ENCODE measurements at regions not wholly inside any gene's neighbourhood (a gene's known extent, or its start where the extent isn't known, plus 50 kb on each side); places are given as distances from the start of the nearest gene placed in this dataset.
"Not testable (repeated sequence)": the region's sequence is repeated elsewhere in the genome, so short reads cannot be mapped to it uniquely, and the experiment has no call there.

GRCh38 chr2:91571239-91571923, 2879.9 kb downstream of the RPIA start:
- DNase-seq (ENCODE audit: low read depth), result peak; percentile 4

- not testable (repeated sequence) for DNase-seq (ENCODE audit: low read depth)
Observed at GRCh38 chr2:91573018-91573417, 2881.5 kb downstream of the RPIA start.

DNA sequence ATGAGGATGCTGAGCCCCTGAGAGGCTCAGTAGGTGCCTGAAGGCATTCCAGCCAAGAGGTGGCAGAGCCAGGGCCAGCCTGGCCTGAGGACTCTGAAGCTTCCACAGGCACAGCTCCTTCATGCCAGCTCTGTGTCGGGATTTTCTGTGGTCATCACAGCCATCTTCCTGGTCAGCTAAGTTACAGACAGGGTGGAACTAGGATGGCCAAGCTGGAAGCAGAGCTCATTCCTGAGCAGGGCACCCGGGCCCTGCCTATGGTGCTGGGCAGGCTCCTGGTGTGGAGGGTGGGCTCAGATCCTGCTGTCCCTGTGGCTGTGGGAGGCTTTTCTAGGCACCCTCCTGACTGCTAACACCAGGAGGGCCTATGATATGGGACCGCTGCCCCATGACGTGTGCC, 2882.3 kb downstream of the RPIA start:
- not testable (repeated sequence) for DNase-seq (ENCODE audit: low read depth)

DNA sequence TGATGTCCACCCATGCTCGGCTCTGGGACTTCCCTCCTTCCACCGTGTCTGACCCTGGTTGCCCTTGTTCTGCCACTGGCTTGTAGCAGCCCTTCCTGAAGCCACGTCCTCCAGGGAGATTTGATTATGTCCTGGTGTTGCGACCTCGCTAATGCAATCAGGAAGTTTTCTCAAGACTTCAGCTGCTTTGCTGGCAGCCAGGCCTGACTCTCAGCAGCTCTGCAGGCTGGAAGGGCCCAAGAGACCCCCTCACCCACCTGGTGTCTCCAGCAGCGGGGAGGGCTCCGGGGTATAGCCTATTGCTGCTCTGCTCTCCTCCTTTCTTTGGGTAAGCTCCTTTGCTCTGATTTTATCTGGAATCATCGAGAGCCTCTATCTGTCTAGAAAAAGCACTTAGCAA, 2882.8 kb downstream of the RPIA start:
- DNase-seq (ENCODE audit: low read depth), result not testable (repeated sequence)

GRCh38 chr2:91575701-91576100, 2884.2 kb downstream of the RPIA start:
- DNase-seq (ENCODE audit: low read depth), result not testable (repeated sequence)

GRCh38 chr2:91577406-91577805, 2885.9 kb downstream of the RPIA start:
- DNase-seq (ENCODE audit: low read depth), result not testable (repeated sequence)

GRCh38 chr2:91578678-91579077, 2887.2 kb downstream of the RPIA start:
- not testable (repeated sequence) for DNase-seq (ENCODE audit: low read depth)

GRCh38 chr2:91579555-91579954, 2888.1 kb downstream of the RPIA start:
- DNase-seq (ENCODE audit: low read depth), result not testable (repeated sequence)

DNA sequence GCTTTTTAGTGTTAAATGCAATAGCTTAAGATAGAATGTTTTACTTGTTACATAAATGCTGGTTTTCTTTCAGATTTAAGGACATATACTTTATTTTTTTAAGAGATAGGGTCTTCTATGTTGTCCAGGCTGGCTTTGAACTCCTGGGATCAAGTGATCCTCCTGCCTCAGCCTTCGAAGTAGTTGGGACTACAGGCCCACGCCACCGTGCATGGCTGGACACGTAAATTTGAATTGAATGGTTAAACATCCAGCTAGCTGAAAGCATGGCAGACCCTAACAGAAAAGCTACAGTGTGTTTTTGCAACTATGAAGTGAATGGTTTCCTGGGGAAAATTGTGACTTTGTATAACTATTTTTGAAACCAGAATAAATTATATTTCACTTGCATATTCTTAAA, 2888.6 kb downstream of the RPIA start:
- DNase-seq (ENCODE audit: low read depth), result not testable (repeated sequence)

GRCh38 chr2:91587098-91587497, 2895.6 kb downstream of the RPIA start:
- DNase-seq (ENCODE audit: low read depth), result not testable (repeated sequence)

- DNase-seq (ENCODE audit: low read depth), result not testable (repeated sequence)
Observed at GRCh38 chr2:91587908-91588535, 2896.5 kb downstream of the RPIA start.

DNA sequence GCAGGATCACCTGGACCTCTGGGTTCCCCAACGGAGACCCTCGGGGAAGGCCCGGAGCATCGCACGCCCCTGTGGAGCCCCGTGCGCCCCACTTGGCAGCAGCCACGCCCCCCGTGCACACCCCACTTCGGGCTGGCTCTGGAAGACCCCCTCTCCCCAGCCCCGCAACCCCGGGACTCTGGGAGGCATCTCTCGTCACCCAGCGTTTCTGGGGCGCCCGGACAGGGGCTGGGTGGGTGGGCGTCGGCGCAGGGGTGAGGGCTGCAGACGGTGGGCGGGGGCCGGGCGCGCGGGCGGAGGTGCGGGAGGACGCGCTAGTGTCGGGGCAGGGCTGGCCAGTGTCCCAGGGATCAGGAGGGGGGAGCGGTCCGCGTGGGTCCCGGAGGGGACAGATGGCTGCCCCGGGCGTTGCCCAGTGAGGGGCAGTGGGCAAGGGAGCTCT, 2897.3 kb downstream of the RPIA start:
- DNase-seq (ENCODE audit: low read depth), result not testable (repeated sequence)

DNA sequence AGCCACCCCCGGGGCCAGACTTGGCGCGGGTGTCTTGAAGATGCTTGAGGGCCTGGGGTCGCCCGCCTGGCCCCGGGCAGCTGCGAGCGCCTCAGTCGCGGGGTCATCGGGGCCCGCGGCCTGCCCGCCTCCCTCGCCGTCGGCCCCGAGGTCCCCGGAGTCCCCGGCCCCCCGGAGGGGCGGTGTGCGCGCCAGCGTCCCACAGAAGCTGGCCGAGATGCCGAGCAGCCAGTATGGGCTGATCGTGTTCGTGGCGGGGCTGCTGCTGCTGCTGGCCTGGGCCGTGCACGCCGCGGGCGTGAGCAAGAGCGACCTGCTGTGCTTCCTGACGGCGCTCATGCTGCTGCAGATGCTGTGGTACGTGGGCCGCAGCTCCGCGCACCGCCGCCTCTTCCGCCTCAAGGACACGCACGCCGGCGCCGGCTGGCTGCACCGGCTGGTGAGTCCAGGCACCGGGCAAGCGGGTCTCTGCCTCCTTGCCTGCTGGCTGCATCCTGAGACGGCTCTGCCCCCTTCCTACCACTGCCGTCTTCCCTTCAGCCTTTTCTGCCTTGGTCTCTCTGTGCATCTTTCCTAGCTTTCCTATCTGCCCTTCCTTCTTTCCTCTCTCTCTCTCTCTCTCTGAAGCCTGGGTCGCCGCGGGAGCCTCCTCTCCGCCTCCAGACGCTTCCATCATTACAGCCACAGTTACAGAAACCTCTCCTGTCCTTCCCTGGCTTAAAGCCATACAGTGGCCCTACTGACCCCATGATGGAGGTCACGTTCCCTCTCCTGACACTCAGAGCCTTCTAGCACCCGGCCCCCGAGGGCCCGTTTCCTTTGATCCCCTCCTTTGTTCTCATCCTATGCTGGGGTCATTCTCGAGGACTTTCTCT, 2898.2 kb downstream of the RPIA start:
- not testable (repeated sequence) for DNase-seq (ENCODE audit: low read depth)

GRCh38 chr2:91590381-91590780, 2898.9 kb downstream of the RPIA start:
- not testable (repeated sequence) for DNase-seq (ENCODE audit: low read depth)

DNA sequence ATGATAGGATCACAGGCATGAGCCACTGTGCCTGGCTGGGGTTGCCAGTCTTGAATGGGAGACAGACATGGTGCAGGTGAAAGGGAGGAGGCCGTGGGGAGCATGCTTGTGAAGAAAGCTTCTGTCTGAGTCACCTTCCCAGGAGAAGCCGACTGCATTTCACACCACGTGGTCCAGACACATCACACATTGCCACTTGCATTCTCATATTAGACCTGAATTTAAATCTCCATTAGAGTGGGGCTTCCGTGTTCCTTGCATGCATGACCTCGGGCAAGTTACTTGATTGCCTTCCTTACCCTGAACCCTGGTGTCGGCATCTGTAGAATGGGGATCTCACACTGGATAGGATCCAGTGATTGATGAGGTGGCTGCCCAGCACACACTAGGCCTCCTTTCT, 2899.6 kb downstream of the RPIA start:
- not testable (repeated sequence) for DNase-seq (ENCODE audit: low read depth)

- DNase-seq (ENCODE audit: low read depth), result not testable (repeated sequence)
Observed at GRCh38 chr2:91597436-91597835, 2906.0 kb downstream of the RPIA start.

GRCh38 chr2:91598519-91598918, 2907.0 kb downstream of the RPIA start:
- DNase-seq (ENCODE audit: low read depth), result peak; percentile 87

DNA sequence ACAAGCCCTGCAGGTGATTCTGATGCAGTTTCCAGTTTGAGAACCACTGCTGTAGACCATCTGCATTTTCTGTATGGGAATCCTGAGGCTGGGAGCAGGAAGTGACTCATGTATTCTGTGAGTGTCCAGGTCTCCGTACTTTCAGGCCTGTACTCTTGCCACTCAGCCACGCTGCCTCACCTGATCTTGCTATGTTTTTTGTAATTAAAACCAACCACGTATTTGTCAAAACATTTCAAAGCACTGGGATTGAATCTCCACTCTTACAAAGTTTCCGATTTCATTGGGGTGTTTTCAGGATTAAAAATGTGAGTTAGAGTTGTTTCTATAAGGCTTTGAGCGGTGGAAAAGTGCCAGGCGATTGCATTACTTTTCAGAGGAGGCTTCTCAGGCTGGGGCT, 2907.5 kb downstream of the RPIA start:
- peak; percentile 34 for DNase-seq (ENCODE audit: low read depth)

DNA sequence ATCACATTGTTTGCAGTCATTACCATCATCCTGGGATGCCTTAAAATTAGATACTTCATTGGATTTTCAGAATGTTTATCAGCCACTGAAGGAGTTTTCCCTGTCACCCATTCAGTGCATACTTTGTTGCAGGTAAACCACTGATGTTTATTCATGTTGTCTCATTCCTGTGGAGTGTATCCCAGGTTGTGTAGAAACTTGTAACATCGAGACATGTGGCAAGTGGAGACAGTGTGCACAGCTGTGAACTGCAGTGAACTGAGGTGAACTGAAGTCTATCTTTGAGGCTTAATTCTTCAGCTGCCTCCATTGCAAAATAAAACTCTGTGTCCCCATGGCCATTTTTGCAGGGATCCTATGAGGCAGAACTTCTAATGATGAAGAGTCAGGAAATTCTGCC, 2911.4 kb downstream of the RPIA start:
- not testable (repeated sequence) for DNase-seq (ENCODE audit: low read depth)

- not testable (repeated sequence) for DNase-seq (ENCODE audit: low read depth)
Observed at GRCh38 chr2:91603996-91604395, 2912.5 kb downstream of the RPIA start.

- not testable (repeated sequence) for DNase-seq (ENCODE audit: low read depth)
Observed at GRCh38 chr2:91604629-91605028, 2913.2 kb downstream of the RPIA start.

GRCh38 chr2:91623739-91624138, 2932.3 kb downstream of the RPIA start:
- DNase-seq (ENCODE audit: low read depth), result not testable (repeated sequence)
